Vagina (tissue), 2 donors: ENCODE measurements at regions not wholly inside any gene's neighbourhood (a gene's known extent, or its start where the extent isn't known, plus 50 kb on each side); places are given as distances from the start of the nearest gene placed in this dataset.

Experiments
- DNase-seq, 2 donors: peaks; one replicate each; pipeline ENCODE4 v3.0.0-alpha.2; 2017; ENCODE audit errors: extremely low spot score in 2 of 2
- H3K27ac ChIP-seq: fragments of 200-600 bp; sonication (generic); one replicate; pipeline ENCODE4 v1.5.1; 2019
- H3K27me3 ChIP-seq: fragments of 200-600 bp; sonication (generic); one replicate; pipeline ENCODE4 v1.5.1; 2019
- H3K36me3 ChIP-seq, 2 donors: fragments of 200-600 bp; sonication (generic); one replicate each; pipeline ENCODE4 v1.5.1; 2017 to 2019
- H3K4me1 ChIP-seq: fragments of 200-600 bp; sonication (generic); one replicate; pipeline ENCODE4 v1.5.1; 2019
- H3K4me3 ChIP-seq, 2 donors: fragments of 200-600 bp; sonication (generic); 1 replicate in 1 of 2; 2 replicates in 1 of 2; pipeline ENCODE4 v1.5.1; 2016 to 2019
- H3K9me3 ChIP-seq: fragments of 200-600 bp; sonication (generic); one replicate; pipeline ENCODE4 v1.5.1; 2019
- CTCF ChIP-seq, 3 experiments: fragments of 450-650 bp in 2 of 3; fragments of 200-600 bp in 1 of 3; sonication (generic) in 1 of 3; IDR thresholded peaks; one replicate each; pipeline ENCODE4 v1.5.1; 2017 to 2019; ENCODE audit warnings: antibody characterized with exemption in 3 of 3, mild to moderate bottlenecking in 2 of 3, moderate library complexity in 2 of 3
- POLR2A ChIP-seq, 2 donors: fragments of 450-650 bp; IDR thresholded peaks; one replicate each; pipeline ENCODE4 v1.6.1; 2017; ENCODE audit warnings: antibody characterized with exemption in 2 of 2, mild to moderate bottlenecking in 2 of 2, moderate library complexity in 2 of 2
- POLR2AphosphoS5 ChIP-seq, 2 donors: sonication (generic); formaldehyde crosslinking; IDR thresholded peaks; one replicate each; pipeline ENCODE4 v1.9.0; 2017; ENCODE audit warnings: antibody characterized with exemption in 2 of 2, mild to moderate bottlenecking in 2 of 2, low read depth in 1 of 2; ENCODE audit not compliant: insufficient read depth in 1 of 2
- intact Hi-C: fragments of 100-400 bp; cut with DNase I; formaldehyde crosslinking; loops from one replicate; pipeline ENCODE4 v1.15.1; 2023

- no peaks in the 10 kb centered on the region for H3K9me3 ChIP-seq
- no peaks in the 10 kb centered on the region for H3K36me3 ChIP-seq
- DNase-seq, result no peak
- no peaks in the 10 kb centered on the region for H3K4me1 ChIP-seq
- no peak for TF ChIP-seq POLR2AphosphoS5 (IDR thresholded peaks at IDR 0.05; ENCODE audit: insufficient read depth in 1 of 2, low read depth in 1 of 2)
- TF ChIP-seq POLR2A (IDR thresholded peaks at IDR 0.05), result no peak
- no peak for TF ChIP-seq CTCF (IDR thresholded peaks at IDR 0.05)
- H3K4me3 ChIP-seq, result no peak overlapping the region
- intact Hi-C loops, result no loop called here
- no peaks in the 10 kb centered on the region for H3K27me3 ChIP-seq
- no peak overlapping the region for H3K27ac ChIP-seq
These were observed 87.1 kb upstream of the ZNF281 start for GRCh38 chr1:200496937-200497336.

- no peak overlapping the region for H3K27ac ChIP-seq
- no peaks in the 10 kb centered on the region for H3K27me3 ChIP-seq
- no peak for TF ChIP-seq POLR2AphosphoS5 (IDR thresholded peaks at IDR 0.05; ENCODE audit: insufficient read depth in 1 of 2, low read depth in 1 of 2)
- no peak for TF ChIP-seq CTCF (IDR thresholded peaks at IDR 0.05)
- TF ChIP-seq POLR2A (IDR thresholded peaks at IDR 0.05), result no peak
- no peaks in the 10 kb centered on the region for H3K36me3 ChIP-seq
- no peak overlapping the region for H3K4me3 ChIP-seq
- intact Hi-C loops, result no loop called here
- no peaks in the 10 kb centered on the region for H3K4me1 ChIP-seq
- no peak for DNase-seq
- H3K9me3 ChIP-seq, result no peaks in the 10 kb centered on the region
These were observed 86.1 kb upstream of the ZNF281 start for GRCh38 chr1:200495901-200496300.

- intact Hi-C loops, result no loop called here
- DNase-seq, result no peak
- no peaks in the 10 kb centered on the region for H3K9me3 ChIP-seq
- TF ChIP-seq CTCF (IDR thresholded peaks at IDR 0.05) (no peak), POLR2A (IDR thresholded peaks at IDR 0.05) (no peak), POLR2AphosphoS5 (IDR thresholded peaks at IDR 0.05; ENCODE audit: insufficient read depth in 1 of 2, low read depth in 1 of 2) (no peak)
- H3K27me3 ChIP-seq, result no peaks in the 10 kb centered on the region
- H3K4me1 ChIP-seq, result no peaks in the 10 kb centered on the region
- H3K4me3 ChIP-seq, result no peak overlapping the region
- no peaks in the 10 kb centered on the region for H3K36me3 ChIP-seq
- no peak overlapping the region for H3K27ac ChIP-seq
These were observed 83.5 kb upstream of the ZNF281 start for GRCh38 chr1:200493344-200493743.

GRCh38 chr1:200491103-200491502 is 81.3 kb upstream of the ZNF281 start:
- H3K27me3 ChIP-seq, result no peaks in the 10 kb centered on the region
- DNase-seq, result no peak
- no peak overlapping the region for H3K4me3 ChIP-seq
- no peak overlapping the region for H3K27ac ChIP-seq
- intact Hi-C loops, result no loop called here
- no peaks in the 10 kb centered on the region for H3K36me3 ChIP-seq
- TF ChIP-seq POLR2A (IDR thresholded peaks at IDR 0.05) (no peak), CTCF (IDR thresholded peaks at IDR 0.05) (no peak), POLR2AphosphoS5 (IDR thresholded peaks at IDR 0.05; ENCODE audit: insufficient read depth in 1 of 2, low read depth in 1 of 2) (no peak)
- H3K9me3 ChIP-seq, result no peaks in the 10 kb centered on the region
- no peaks in the 10 kb centered on the region for H3K4me1 ChIP-seq

GRCh38 chr1:200490183-200490582 is 80.3 kb upstream of the ZNF281 start:
- H3K4me3 ChIP-seq, result no peak overlapping the region
- H3K36me3 ChIP-seq, result no peaks in the 10 kb centered on the region
- intact Hi-C loops, result no loop called here
- no peaks in the 10 kb centered on the region for H3K27me3 ChIP-seq
- H3K4me1 ChIP-seq, result no peaks in the 10 kb centered on the region
- no peak for DNase-seq
- TF ChIP-seq CTCF (IDR thresholded peaks at IDR 0.05), result no peak
- TF ChIP-seq POLR2A (IDR thresholded peaks at IDR 0.05), result no peak
- TF ChIP-seq POLR2AphosphoS5 (IDR thresholded peaks at IDR 0.05; ENCODE audit: insufficient read depth in 1 of 2, low read depth in 1 of 2), result no peak
- no peaks in the 10 kb centered on the region for H3K9me3 ChIP-seq
- no peak overlapping the region for H3K27ac ChIP-seq
